Fibroblast of lung (primary cell): ENCODE measurements at regions not wholly inside any gene's neighbourhood (a gene's known extent, or its start where the extent isn't known, plus 50 kb on each side); places are given as distances from the start of the nearest gene placed in this dataset.

Source experiments
- DNase-seq, 2 donors: peaks; one replicate each; pipeline versions ENCODE4 v3.0.0 to v3.0.0-alpha.2; 2010; ENCODE audit warnings: low read depth in 2 of 2
- H2AFZ ChIP-seq: 2 replicates; pipeline ENCODE4 v1.5.1; 2012; ENCODE audit warnings: low read length, control low read depth, inconsistent platforms
- H3K27ac ChIP-seq: 2 replicates; pipeline ENCODE4 v1.5.1; 2011; ENCODE audit warnings: low read length, control low read depth; ENCODE audit not compliant: insufficient read depth
- H3K27me3 ChIP-seq: 2 replicates; pipeline ENCODE4 v1.5.1; 2011; ENCODE audit warnings: mild to moderate bottlenecking, low read length; ENCODE audit not compliant: control insufficient read depth, insufficient read depth
- H3K36me3 ChIP-seq: 2 replicates; pipeline ENCODE4 v1.5.1; 2011; ENCODE audit warnings: low read length; ENCODE audit not compliant: control insufficient read depth, insufficient read depth
- H3K4me1 ChIP-seq: 2 replicates; pipeline ENCODE4 v1.5.1; 2011; ENCODE audit warnings: low read length; ENCODE audit not compliant: control insufficient read depth, insufficient read depth; ENCODE audit errors: extremely low read depth
- H3K4me2 ChIP-seq: 2 replicates; pipeline ENCODE4 v1.5.1; 2011; ENCODE audit warnings: low read length, control low read depth; ENCODE audit not compliant: insufficient read depth; ENCODE audit errors: extremely low read depth
- H3K4me3 ChIP-seq, 4 experiments: fragments of 200-600 bp in 1 of 4; sonication (generic) in 1 of 4; replicated peaks in 1 of 4; 2 replicates each; pipeline ENCODE4 v1.5.1; 2011 to 2016; ENCODE audit warnings: low read length in 4 of 4, low read depth in 3 of 4, mild to moderate bottlenecking in 3 of 4, control low read depth in 2 of 4, inconsistent platforms in 1 of 4, mixed read lengths in 1 of 4; ENCODE audit not compliant: insufficient read depth in 1 of 4; ENCODE audit errors: control extremely low read depth in 1 of 4
- H3K79me2 ChIP-seq: 2 replicates; pipeline ENCODE4 v1.5.1; 2012; ENCODE audit warnings: mild to moderate bottlenecking, low read length, inconsistent platforms; ENCODE audit not compliant: control insufficient read depth, insufficient read depth
- H3K9ac ChIP-seq: 2 replicates; pipeline ENCODE4 v1.5.1; 2011; ENCODE audit warnings: mild to moderate bottlenecking, low read length, control low read depth; ENCODE audit not compliant: insufficient read depth
- H3K9me3 ChIP-seq: 2 replicates; pipeline ENCODE4 v1.5.1; 2012; ENCODE audit warnings: low read depth, low read length; ENCODE audit not compliant: control insufficient read depth, insufficient read depth
- H4K20me1 ChIP-seq: 2 replicates; pipeline ENCODE4 v1.5.1; 2011; ENCODE audit warnings: low read length; ENCODE audit not compliant: control insufficient read depth, insufficient read depth; ENCODE audit errors: extremely low read depth
- CTCF ChIP-seq, 2 donors: IDR thresholded peaks in 1 of 2; conservative IDR thresholded peaks in 1 of 2; 1 replicate in 1 of 2; 2 replicates in 1 of 2; pipeline ENCODE4 v1.5.1; 2011 to 2012; ENCODE audit warnings: low read length in 2 of 2, control low read depth in 1 of 2, inconsistent platforms in 1 of 2, low read depth in 1 of 2, mild to moderate bottlenecking in 1 of 2
- EZH2 ChIP-seq: IDR thresholded peaks from 2 replicates; pipeline ENCODE4 v1.5.1; 2012; ENCODE audit warnings: low read length, control low read depth, mild to moderate bottlenecking; ENCODE audit errors: missing control alignments

- no peaks in the 10 kb centered on the region for H3K36me3 ChIP-seq
- H3K9me3 ChIP-seq, result no peaks in the 10 kb centered on the region
- H3K79me2 ChIP-seq, result no peaks in the 10 kb centered on the region
- no peaks in the 10 kb centered on the region for H4K20me1 ChIP-seq
- H3K4me3 ChIP-seq, result no peak overlapping the region
- TF ChIP-seq CTCF (conservative IDR thresholded peaks at IDR 0.05 in 1 of 2, IDR thresholded peaks at IDR 0.05 in 1 of 2; ENCODE audit: low read depth in 1 of 2, low read length in 2 of 2), result no peak
- no peak for TF ChIP-seq EZH2
- peak in 1 of 2 donors; percentile 11 for DNase-seq
- H3K4me1 ChIP-seq, result no peaks in the 10 kb centered on the region
- H2AFZ ChIP-seq, result no peak overlapping the region
- H3K9ac ChIP-seq, result no peak overlapping the region
- H3K27ac ChIP-seq, result no peak overlapping the region
- H3K4me2 ChIP-seq, result no peak overlapping the region
- H3K27me3 ChIP-seq, result no peaks in the 10 kb centered on the region
Observed at GRCh38 chr2:187615364-187615763, 61.1 kb upstream of the TFPI start.

- Histone ChIP-seq H3K27me3 (no peaks in the 10 kb centered on the region), H3K4me3 (no peak overlapping the region), H3K9ac (no peak overlapping the region), H4K20me1 (no peaks in the 10 kb centered on the region), H3K79me2 (no peaks in the 10 kb centered on the region), H3K4me2 (no peak overlapping the region), H3K4me1 (no peaks in the 10 kb centered on the region), H3K36me3 (no peaks in the 10 kb centered on the region), H2AFZ (no peak overlapping the region), H3K27ac (no peak overlapping the region), H3K9me3 (no peaks in the 10 kb centered on the region)
- TF ChIP-seq CTCF (conservative IDR thresholded peaks at IDR 0.05 in 1 of 2, IDR thresholded peaks at IDR 0.05 in 1 of 2; ENCODE audit: low read depth in 1 of 2, low read length in 2 of 2), result no peak
- no peak for TF ChIP-seq EZH2
- no peak for DNase-seq
Observed at GRCh38 chr2:187615902-187616301, 61.7 kb upstream of the TFPI start.

GRCh38 chr2:187617120-187617519, 62.9 kb upstream of the TFPI start:
- DNase-seq, result no peak
- Histone ChIP-seq H3K36me3 (no peaks in the 10 kb centered on the region), H2AFZ (no peak overlapping the region), H3K4me1 (no peaks in the 10 kb centered on the region), H4K20me1 (no peaks in the 10 kb centered on the region), H3K9me3 (no peaks in the 10 kb centered on the region), H3K9ac (no peak overlapping the region), H3K4me2 (no peak overlapping the region), H3K27me3 (no peaks in the 10 kb centered on the region), H3K4me3 (no peak overlapping the region), H3K27ac (no peak overlapping the region), H3K79me2 (no peaks in the 10 kb centered on the region)
- TF ChIP-seq CTCF (conservative IDR thresholded peaks at IDR 0.05 in 1 of 2, IDR thresholded peaks at IDR 0.05 in 1 of 2; ENCODE audit: low read depth in 1 of 2, low read length in 2 of 2), result no peak
- TF ChIP-seq EZH2, result no peak
